Muscle layer of colon (tissue), 2 donors: ENCODE measurements at regions not wholly inside any gene's neighbourhood (a gene's known extent, or its start where the extent isn't known, plus 50 kb on each side); places are given as distances from the start of the nearest gene placed in this dataset.

Experiments used
- H3K27ac ChIP-seq: one replicate; pipeline ENCODE4 v1.7.0; 2013; ENCODE audit warnings: low read depth, mild to moderate bottlenecking, low read length, moderate library complexity
- H3K27me3 ChIP-seq, 2 donors: one replicate each; pipeline ENCODE4 v1.7.0; 2013; ENCODE audit warnings: low read length in 2 of 2, mild to moderate bottlenecking in 2 of 2; ENCODE audit not compliant: insufficient read depth in 2 of 2, control insufficient read depth in 1 of 2
- H3K36me3 ChIP-seq: one replicate; pipeline ENCODE4 v1.7.0; 2013; ENCODE audit warnings: mild to moderate bottlenecking, low read length; ENCODE audit not compliant: insufficient read depth
- H3K4me1 ChIP-seq: one replicate; pipeline ENCODE4 v1.7.0; 2013; ENCODE audit warnings: mild to moderate bottlenecking, low read length; ENCODE audit not compliant: insufficient read depth
- H3K4me3 ChIP-seq, 2 donors: one replicate each; pipeline ENCODE4 v1.7.0; 2013; ENCODE audit warnings: low read length in 2 of 2, low read depth in 1 of 2, mild to moderate bottlenecking in 1 of 2, moderate library complexity in 1 of 2
- H3K9ac ChIP-seq: one replicate; pipeline ENCODE4 v1.7.0; 2013; ENCODE audit warnings: low read length
- H3K9me3 ChIP-seq: one replicate; pipeline ENCODE4 v1.7.0; 2013; ENCODE audit warnings: mild to moderate bottlenecking, low read length
- donor health status: abdominal sarcoma.
- donor health status: Adenocarcinoma of cecum.

DNA sequence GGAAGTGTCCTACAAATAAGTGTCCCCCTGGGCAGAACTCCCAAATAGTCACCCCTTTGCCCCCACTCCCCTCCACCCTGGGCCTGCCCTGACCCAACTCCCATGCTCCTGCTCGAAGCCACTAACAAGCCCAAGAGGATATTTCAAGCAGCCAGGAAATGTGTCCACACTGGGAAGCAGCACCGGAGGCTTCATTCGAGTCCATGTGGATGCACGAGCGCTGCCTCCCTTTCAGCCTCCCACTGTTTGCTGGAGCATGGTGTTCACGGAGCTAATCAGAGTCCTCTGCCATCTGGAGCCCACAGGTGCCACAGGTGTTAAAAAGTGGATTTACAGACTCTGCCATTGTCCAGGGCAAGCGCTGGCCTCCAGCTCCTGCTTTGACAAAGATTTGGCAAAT lies 177.6 kb downstream of the TTLL2 start:
- H3K36me3 ChIP-seq = no peaks in the 10 kb centered on the region
- no peak overlapping the region for H3K9ac ChIP-seq
- no peak overlapping the region for H3K27ac ChIP-seq
- no peaks in the 10 kb centered on the region for H3K27me3 ChIP-seq
- no peaks in the 10 kb centered on the region for H3K4me1 ChIP-seq
- H3K9me3 ChIP-seq = no peaks in the 10 kb centered on the region
- no peak overlapping the region for H3K4me3 ChIP-seq

DNA sequence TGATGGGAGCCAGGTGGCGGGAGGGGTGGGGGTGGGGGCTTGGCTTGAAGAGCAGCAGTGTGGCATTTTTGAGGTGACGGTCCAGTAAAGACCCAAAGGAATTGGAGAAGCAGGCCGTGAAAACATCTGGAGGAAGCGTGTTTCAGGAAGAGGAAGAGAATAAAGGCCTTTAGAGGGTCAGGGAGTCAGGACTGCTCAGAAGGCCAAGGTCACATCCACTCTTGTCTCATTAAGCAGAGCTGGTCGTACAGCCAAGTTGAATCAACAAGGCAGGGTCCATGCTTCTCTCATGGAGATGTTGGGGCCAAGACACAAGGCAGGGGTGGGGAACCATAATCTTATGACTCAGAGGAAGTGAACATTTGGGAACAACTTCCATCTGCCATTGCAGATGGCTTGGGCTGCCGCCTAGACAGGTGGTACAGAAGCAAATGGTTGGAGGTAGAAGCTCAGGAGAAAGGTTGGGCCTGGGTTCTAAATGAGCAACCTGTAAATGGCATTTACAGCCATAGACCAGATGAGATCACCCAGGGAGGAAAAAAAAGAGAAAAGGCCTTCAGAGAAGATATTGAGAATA lies 179.6 kb downstream of the TTLL2 start:
- Histone ChIP-seq H3K9ac (no peak overlapping the region), H3K9me3 (no peaks in the 10 kb centered on the region), H3K4me1 (no peaks in the 10 kb centered on the region), H3K36me3 (no peaks in the 10 kb centered on the region), H3K27me3 (no peaks in the 10 kb centered on the region), H3K27ac (no peak overlapping the region), H3K4me3 (no peak overlapping the region)

DNA sequence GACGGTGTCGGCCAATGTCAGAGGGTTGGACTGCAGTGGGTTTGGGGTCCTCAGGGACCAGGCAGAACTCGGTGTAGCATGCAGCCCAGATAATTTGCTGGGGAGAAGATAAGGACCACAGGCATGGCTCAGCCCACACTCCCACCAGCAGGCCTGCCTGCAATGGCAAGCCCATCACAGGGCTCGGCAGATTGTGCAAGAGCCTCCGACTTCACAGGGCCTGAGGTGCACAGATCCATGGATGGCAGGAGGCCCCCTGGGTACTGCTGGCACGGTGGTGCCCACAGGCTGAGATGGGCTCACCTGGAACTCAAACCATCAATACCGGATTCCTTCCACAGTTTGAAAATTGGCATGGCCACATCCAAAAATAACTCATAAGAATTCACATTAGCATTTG lies 180.3 kb downstream of the TTLL2 start:
- Histone ChIP-seq H3K9ac (no peak overlapping the region), H3K9me3 (no peaks in the 10 kb centered on the region), H3K4me1 (no peaks in the 10 kb centered on the region), H3K27ac (no peak overlapping the region), H3K4me3 (no peak overlapping the region), H3K36me3 (no peaks in the 10 kb centered on the region), H3K27me3 (no peaks in the 10 kb centered on the region)

DNA sequence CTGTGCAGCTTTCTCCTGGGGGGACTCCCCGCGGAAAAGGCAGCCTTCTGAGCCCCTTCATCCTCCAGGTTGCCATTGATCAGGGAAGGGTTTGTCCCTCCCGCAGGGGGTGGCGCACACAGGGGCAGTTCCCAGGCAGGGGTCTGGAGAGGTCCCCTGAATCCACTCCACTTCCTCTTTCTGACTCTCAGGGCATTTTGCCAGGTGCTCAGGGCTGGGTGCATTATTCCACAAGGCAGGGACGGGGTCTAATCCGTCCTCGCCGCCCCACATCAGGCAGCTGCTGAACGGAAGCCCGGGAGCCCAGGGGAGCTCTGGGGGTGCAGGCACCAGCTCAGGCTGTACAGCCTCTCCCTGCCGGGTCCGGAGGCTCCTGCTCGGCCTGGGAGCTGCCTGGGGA lies 180.9 kb downstream of the TTLL2 start:
- no peaks in the 10 kb centered on the region for H3K4me1 ChIP-seq
- no peaks in the 10 kb centered on the region for H3K36me3 ChIP-seq
- no peaks in the 10 kb centered on the region for H3K9me3 ChIP-seq
- H3K27ac ChIP-seq = no peak overlapping the region
- H3K4me3 ChIP-seq = no peak overlapping the region
- no peaks in the 10 kb centered on the region for H3K27me3 ChIP-seq
- no peak overlapping the region for H3K9ac ChIP-seq

DNA sequence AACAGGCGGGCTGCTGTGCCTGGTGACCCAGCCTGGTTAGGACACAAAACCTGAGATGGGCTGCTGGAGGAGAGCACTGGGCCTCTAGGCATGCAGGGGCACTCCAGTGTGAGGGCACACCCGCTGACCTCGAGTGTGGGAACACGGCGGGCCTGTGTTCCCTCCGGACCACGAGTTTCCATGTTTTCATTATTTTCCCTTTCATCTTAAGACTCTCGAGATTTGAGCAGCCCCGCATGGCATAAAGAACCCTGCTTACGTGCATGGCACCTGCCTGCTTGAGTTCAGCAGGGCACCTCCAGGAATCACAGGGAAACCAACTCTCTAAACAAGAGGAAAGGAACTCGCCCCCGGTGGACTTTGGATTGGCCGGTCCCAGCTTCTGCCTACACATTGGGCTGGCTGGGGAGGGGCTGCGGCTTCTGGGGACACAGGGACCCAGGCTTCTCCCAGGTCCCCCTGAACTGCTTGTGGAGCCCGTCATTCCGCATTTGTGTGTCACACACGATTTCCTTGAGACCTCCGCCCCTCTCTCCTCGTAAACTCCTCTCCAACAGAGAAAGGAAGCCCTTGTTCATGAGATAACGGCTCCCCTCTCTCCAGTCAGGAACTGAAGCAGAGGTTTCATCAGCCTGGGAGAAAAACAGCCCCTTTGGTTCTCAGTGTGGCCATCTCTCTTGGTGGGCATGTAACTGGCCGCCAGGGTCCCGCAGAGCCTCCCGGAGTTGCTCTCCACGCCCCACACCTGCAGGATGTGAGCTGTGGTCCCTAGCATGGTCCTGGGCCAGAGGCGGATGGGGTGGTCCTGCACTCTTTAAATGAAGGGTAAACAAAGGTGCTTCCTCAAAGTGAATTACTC lies 181.8 kb downstream of the TTLL2 start:
- no peaks in the 10 kb centered on the region for H3K9me3 ChIP-seq
- H3K9ac ChIP-seq = no peak overlapping the region
- no peaks in the 10 kb centered on the region for H3K27me3 ChIP-seq
- H3K4me1 ChIP-seq = no peaks in the 10 kb centered on the region
- H3K27ac ChIP-seq = no peak overlapping the region
- H3K36me3 ChIP-seq = no peaks in the 10 kb centered on the region
- H3K4me3 ChIP-seq = no peak overlapping the region

DNA sequence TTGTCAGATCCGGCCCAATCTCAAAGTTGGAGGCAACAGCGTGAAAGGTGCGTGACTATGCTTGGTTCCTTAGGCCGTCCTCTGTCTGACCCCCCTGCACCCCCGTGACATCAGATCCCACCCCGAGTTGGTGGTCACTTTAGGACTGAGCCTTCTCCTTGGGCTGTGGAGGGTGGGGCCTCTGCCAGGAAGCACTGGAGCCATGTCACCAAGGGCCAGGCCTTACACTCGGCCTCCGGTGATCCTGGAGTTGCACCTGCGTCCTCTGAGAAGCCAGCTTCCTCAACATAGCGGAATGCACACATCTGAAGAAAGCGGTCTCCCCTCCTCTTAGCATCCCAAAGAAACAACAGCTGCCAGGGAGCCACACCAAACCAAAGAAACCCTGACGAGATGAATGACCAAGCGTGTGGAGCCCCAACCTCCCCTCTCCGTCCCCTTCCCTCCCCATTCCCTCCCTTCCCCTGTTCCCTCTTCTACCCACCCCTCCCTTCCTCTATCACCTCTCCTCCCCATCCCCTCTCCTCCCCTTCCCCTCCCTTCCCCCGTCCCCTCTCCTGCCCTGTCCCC lies 182.6 kb downstream of the TTLL2 start:
- Histone ChIP-seq H3K9ac (no peak overlapping the region), H3K4me1 (no peaks in the 10 kb centered on the region), H3K9me3 (no peaks in the 10 kb centered on the region), H3K27me3 (no peaks in the 10 kb centered on the region), H3K27ac (no peak overlapping the region), H3K4me3 (no peak overlapping the region), H3K36me3 (no peaks in the 10 kb centered on the region)

DNA sequence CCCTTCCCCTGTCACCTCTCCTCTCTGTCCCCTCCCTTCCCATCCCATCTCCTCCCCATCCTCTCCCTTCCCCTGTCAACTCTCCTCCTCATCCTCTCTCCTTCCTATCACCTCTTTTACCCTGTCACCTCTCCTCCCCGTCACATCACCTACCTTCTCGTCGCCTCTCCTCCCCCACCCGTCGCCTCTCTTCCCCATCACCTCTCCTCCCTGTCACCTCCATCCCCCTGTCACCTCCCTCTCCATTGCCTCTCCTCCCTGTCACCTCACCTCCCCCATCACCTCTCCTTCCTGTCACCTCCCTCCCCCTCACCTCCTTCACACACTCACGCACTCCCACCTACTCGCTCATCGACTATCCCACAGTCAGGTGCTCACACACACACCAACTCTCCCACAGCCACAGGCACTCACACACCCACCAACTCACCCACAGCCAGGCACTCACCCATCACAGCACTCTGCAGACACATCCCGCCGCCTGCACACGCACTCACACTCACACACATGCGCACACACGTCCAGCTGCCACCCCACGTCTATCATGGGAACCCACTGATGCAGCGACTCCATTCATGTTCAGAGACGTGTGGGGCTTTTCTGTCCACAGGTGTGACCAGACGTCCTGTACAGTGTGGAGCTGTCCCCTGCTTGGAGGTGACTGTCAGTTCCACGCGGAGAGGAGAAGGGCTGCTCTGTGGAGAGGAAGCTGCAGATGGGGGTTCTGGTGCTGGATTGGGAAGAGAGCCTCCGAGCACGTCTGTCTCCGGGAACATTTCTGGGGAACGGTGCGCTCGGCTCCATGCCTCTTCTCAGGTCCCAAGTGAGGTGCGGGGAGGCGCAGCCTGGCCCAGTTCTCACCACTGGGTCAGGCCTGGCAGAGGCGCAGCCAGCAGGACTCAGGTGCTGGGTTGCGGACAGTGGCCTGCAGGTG lies 184.3 kb downstream of the TTLL2 start:
- Histone ChIP-seq H3K4me1 (no peaks in the 10 kb centered on the region), H3K9ac (no peak overlapping the region), H3K4me3 (no peak overlapping the region), H3K27me3 (no peaks in the 10 kb centered on the region), H3K36me3 (no peaks in the 10 kb centered on the region), H3K27ac (no peak overlapping the region), H3K9me3 (no peaks in the 10 kb centered on the region)

DNA sequence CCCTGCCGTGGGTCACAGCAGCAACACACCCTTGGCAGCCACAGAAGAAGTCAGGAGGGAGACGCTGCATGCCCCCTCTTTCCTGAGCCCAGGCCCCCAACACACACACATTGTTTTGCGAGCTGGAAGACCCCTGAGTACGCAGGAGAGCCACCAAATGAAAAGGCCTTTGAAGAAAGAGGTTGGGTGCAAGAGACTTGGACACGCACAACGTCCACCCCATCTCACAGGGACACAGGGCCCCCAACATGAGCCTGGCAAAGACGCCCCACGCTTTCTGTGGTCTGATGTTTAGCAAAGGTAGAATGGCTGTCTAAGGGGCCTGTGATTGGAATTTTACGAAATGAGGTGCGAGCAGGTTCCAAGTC lies 185.0 kb downstream of the TTLL2 start:
- Histone ChIP-seq H3K4me3 (no peak overlapping the region), H3K36me3 (no peaks in the 10 kb centered on the region), H3K27ac (no peak overlapping the region), H3K4me1 (no peaks in the 10 kb centered on the region), H3K27me3 (no peaks in the 10 kb centered on the region), H3K9ac (no peak overlapping the region), H3K9me3 (no peaks in the 10 kb centered on the region)

DNA sequence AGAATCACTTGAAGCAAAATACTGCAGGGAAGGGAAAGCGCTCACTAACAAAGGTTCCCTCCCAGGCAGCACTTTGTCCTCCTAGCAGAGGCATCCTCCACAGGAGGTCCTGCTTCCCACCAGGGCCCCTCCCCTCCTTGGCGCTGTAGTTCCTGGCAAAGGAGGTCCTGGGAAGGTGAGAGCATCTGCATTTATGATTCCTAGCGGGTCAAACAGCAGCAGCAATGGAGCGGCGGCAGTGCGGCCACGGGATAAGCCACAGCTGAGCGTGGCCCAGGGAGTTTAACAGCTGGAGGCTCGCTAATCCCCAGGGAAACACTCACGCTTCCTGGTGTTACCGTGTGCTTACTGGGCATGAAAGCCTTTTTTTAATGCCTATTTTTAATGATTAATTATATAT lies 185.8 kb downstream of the TTLL2 start:
- Histone ChIP-seq H3K36me3 (no peaks in the 10 kb centered on the region), H3K27ac (no peak overlapping the region), H3K9ac (no peak overlapping the region), H3K4me3 (no peak overlapping the region), H3K4me1 (no peaks in the 10 kb centered on the region), H3K27me3 (no peaks in the 10 kb centered on the region), H3K9me3 (no peaks in the 10 kb centered on the region)

DNA sequence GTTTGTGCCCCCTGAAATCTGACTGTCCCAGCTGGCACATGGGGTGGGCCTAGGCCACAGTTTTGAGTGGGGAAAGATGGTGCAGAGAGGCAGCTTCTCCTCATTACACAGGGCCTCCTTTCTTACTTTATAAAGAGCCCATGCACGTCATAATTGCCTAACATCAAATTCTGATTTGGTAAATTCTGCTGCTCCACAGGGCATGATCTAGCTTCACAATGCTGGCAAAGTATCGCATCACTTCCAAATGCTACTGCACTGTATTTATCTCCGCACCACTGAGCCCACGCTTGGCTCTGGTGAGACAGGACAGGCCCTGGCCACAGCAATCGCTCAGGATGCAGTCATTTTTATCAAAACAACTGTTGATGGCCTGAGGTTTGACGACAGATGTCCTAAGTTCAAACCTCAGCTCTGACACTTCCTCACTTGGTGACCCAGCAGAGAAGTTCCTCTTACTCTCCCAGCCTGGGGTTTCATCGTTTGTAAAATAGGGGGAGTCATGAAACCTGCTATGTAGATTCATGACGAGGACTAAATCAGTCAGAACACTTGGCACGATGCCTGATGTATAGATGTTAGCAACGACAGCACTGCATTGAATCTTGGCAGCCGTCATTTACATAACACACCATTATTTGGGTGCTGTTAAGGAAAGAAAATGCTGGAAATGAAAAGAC lies 187.9 kb downstream of the TTLL2 start:
- Histone ChIP-seq H3K4me3 (no peak overlapping the region), H3K36me3 (no peaks in the 10 kb centered on the region), H3K9ac (no peak overlapping the region), H3K27ac (no peak overlapping the region), H3K9me3 (no peaks in the 10 kb centered on the region), H3K4me1 (no peaks in the 10 kb centered on the region), H3K27me3 (no peaks in the 10 kb centered on the region)

DNA sequence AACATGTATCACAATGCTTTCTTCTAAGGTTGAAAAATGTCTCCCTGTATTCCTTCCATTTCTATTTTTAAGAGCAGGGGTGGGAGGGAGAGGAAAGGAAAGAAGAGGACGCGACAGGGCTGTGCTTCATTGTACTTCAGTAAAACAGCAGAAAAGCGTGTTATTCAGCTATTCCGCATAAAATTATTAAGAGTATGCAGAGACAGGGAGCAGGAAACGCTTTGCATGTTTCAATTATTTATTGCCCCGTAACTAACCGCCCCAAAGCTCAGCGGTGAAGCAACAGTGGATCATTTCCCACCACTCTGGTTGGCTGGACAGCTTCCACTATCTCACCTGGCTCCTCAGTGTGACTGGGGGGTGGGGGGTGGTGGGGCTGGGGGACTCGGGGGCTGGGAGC lies 188.9 kb downstream of the TTLL2 start:
- H3K27me3 ChIP-seq = no peaks in the 10 kb centered on the region
- H3K4me1 ChIP-seq = no peaks in the 10 kb centered on the region
- no peak overlapping the region for H3K9ac ChIP-seq
- no peak overlapping the region for H3K4me3 ChIP-seq
- H3K27ac ChIP-seq = no peak overlapping the region
- H3K9me3 ChIP-seq = no peaks in the 10 kb centered on the region
- no peaks in the 10 kb centered on the region for H3K36me3 ChIP-seq
